Liver (tissue), 8 donors: ENCODE measurements at regions not wholly inside any gene's neighbourhood (a gene's known extent, or its start where the extent isn't known, plus 50 kb on each side); places are given as distances from the start of the nearest gene placed in this dataset.

Source experiments
- DNase-seq: peaks from one replicate; pipeline ENCODE4 v3.0.0-alpha.2; 2017; ENCODE audit warnings: low spot score
- H3K27ac ChIP-seq, 2 donors: one replicate each; pipeline ENCODE4 v1.7.0; 2013; ENCODE audit warnings: inconsistent platforms in 2 of 2, low read length in 2 of 2, control low read depth in 1 of 2, low read depth in 1 of 2, mild to moderate bottlenecking in 1 of 2
- H3K27me3 ChIP-seq, 4 donors: one replicate each; pipeline versions ENCODE4 v1.6.1 to v1.7.0; 2013; ENCODE audit warnings: low read length in 3 of 4, inconsistent platforms in 1 of 4, mild to moderate bottlenecking in 1 of 4, moderate library complexity in 1 of 4; ENCODE audit not compliant: control insufficient read depth in 4 of 4, insufficient read depth in 4 of 4
- H3K36me3 ChIP-seq, 4 donors: one replicate each; pipeline versions ENCODE4 v1.6.1 to v1.7.0; 2013; ENCODE audit warnings: low read length in 3 of 4, mild to moderate bottlenecking in 3 of 4, low read depth in 1 of 4, moderate library complexity in 1 of 4; ENCODE audit not compliant: control insufficient read depth in 4 of 4, insufficient read depth in 3 of 4
- H3K4me1 ChIP-seq, 4 donors: one replicate each; pipeline versions ENCODE4 v1.6.1 to v1.7.0; 2013; ENCODE audit warnings: low read length in 3 of 4, mild to moderate bottlenecking in 3 of 4, moderate library complexity in 1 of 4; ENCODE audit not compliant: control insufficient read depth in 4 of 4, insufficient read depth in 4 of 4
- H3K4me3 ChIP-seq, 3 donors: one replicate each; pipeline versions ENCODE4 v1.6.1 to v1.7.0; 2013; ENCODE audit warnings: low read length in 3 of 3, control low read depth in 1 of 3, low read depth in 1 of 3, mild to moderate bottlenecking in 1 of 3
- H3K9ac ChIP-seq, 2 donors: one replicate each; pipeline ENCODE4 v1.7.0; 2013; ENCODE audit warnings: low read length in 2 of 2, mild to moderate bottlenecking in 2 of 2, moderate library complexity in 2 of 2, control low read depth in 1 of 2, low read depth in 1 of 2
- H3K9me3 ChIP-seq, 4 donors: one replicate each; pipeline versions ENCODE4 v1.6.1 to v1.7.0; 2013; ENCODE audit warnings: low read length in 3 of 4; ENCODE audit not compliant: control insufficient read depth in 4 of 4
- ATF3 ChIP-seq: IDR thresholded peaks from 2 replicates; pipeline ENCODE4 v1.6.1; 2016; ENCODE audit warnings: antibody characterized with exemption
- CTCF ChIP-seq: fragments of 150-350 bp; IDR thresholded peaks from 2 replicates; pipeline ENCODE4 v1.5.1; 2017; ENCODE audit warnings: improper control_type of control experiment, low read depth, low read length; ENCODE audit not compliant: missing input control
- FOXA1 ChIP-seq: IDR thresholded peaks from 2 replicates; pipeline ENCODE4 v1.6.1; 2016; ENCODE audit warnings: antibody characterized with exemption
- FOXA2 ChIP-seq: IDR thresholded peaks from 2 replicates; pipeline ENCODE4 v1.6.1; 2016; ENCODE audit warnings: antibody characterized with exemption
- GABPA ChIP-seq, 2 donors: IDR thresholded peaks in 1 of 2; conservative IDR thresholded peaks in 1 of 2; 2 replicates each; pipeline ENCODE4 v1.6.1; 2016; ENCODE audit warnings: antibody characterized with exemption in 2 of 2, mild to moderate bottlenecking in 1 of 2, moderate library complexity in 1 of 2
- HNF4A ChIP-seq, 2 donors: conservative IDR thresholded peaks; 2 replicates each; pipeline ENCODE4 v1.6.1; 2016; ENCODE audit warnings: antibody characterized with exemption in 2 of 2, mild to moderate bottlenecking in 2 of 2
- HNF4G ChIP-seq: IDR thresholded peaks from 2 replicates; pipeline ENCODE4 v1.6.1; 2016; ENCODE audit warnings: antibody characterized with exemption
- JUND ChIP-seq, 2 donors: IDR thresholded peaks; 2 replicates each; pipeline ENCODE4 v1.6.1; 2016; ENCODE audit warnings: antibody characterized with exemption in 2 of 2
- NR2F2 ChIP-seq: IDR thresholded peaks from 2 replicates; pipeline ENCODE4 v1.6.1; 2016; ENCODE audit warnings: antibody characterized with exemption
- RAD21 ChIP-seq, 2 donors: IDR thresholded peaks; 2 replicates each; pipeline ENCODE4 v1.6.1; 2016; ENCODE audit warnings: antibody characterized with exemption in 2 of 2, mild to moderate bottlenecking in 2 of 2
- REST ChIP-seq: IDR thresholded peaks from 2 replicates; pipeline ENCODE4 v1.6.1; 2016; ENCODE audit warnings: antibody characterized with exemption, mild to moderate bottlenecking
- RXRA ChIP-seq, 2 donors: IDR thresholded peaks; 2 replicates each; pipeline ENCODE4 v1.6.1; 2017 to 2018; ENCODE audit warnings: antibody characterized with exemption in 2 of 2, mild to moderate bottlenecking in 1 of 2
- SP1 ChIP-seq: IDR thresholded peaks from 2 replicates; pipeline ENCODE4 v1.6.1; 2018; ENCODE audit warnings: antibody characterized with exemption, mild to moderate bottlenecking
- TAF1 ChIP-seq: conservative IDR thresholded peaks from 2 replicates; pipeline ENCODE4 v1.6.1; 2016; ENCODE audit warnings: antibody characterized with exemption, mild to moderate bottlenecking
- YY1 ChIP-seq: IDR thresholded peaks from 2 replicates; pipeline ENCODE4 v1.6.1; 2016; ENCODE audit warnings: antibody characterized with exemption, mild to moderate bottlenecking
- ZBTB33 ChIP-seq: IDR thresholded peaks from 2 replicates; pipeline ENCODE4 v1.6.1; 2016; ENCODE audit warnings: antibody characterized with exemption
- WGBS: extraction: QIAGEN DNeasy Blood & Tissue Kit; methylation state at CpG from one replicate; pipeline ENCODE4 v1.1.7; 2013; 5-methylcytosine and 5-hydroxymethylcytosine counted together
- donor health status: healthy.
- donor health status: healthy.
- donor health status: healthy.
- donor health status: healthy.
- donor health status: healthy.

- Histone ChIP-seq H3K9ac (no peak overlapping the region), H3K9me3 (peaks cover 0 to 1% (median 0%) of the 10 kb centered on the region in 4 donors), H3K4me1 (no peaks in the 10 kb centered on the region), H3K4me3 (no peak overlapping the region), H3K27ac (no peak overlapping the region), H3K27me3 (no peaks in the 10 kb centered on the region), H3K36me3 (no peaks in the 10 kb centered on the region)
- no peak for DNase-seq
- WGBS = 92% methylated on average over 6 of the region's 6 CpGs
- TF ChIP-seq TAF1 (no peak), RXRA (IDR thresholded peaks at IDR 0.05) (no peak), FOXA1 (no peak), HNF4G (no peak), ZBTB33 (no peak), GABPA (IDR thresholded peaks at IDR 0.05 in 1 of 2, conservative IDR thresholded peaks at IDR 0.05 in 1 of 2) (no peak), JUND (IDR thresholded peaks at IDR 0.05) (no peak), ATF3 (no peak), CTCF (no peak), FOXA2 (no peak), NR2F2 (no peak), HNF4A (conservative IDR thresholded peaks at IDR 0.05) (no peak), RAD21 (IDR thresholded peaks at IDR 0.05) (no peak), YY1 (no peak)
Measured at GRCh38 chr1:22326931-22327330, 124.7 kb upstream of the ZBTB40 start.

GRCh38 chr1:22327411-22327810 is 124.2 kb upstream of the ZBTB40 start:
- H3K27ac ChIP-seq = no peak overlapping the region
- H3K4me3 ChIP-seq = no peak overlapping the region
- no peak for DNase-seq
- H3K9ac ChIP-seq = no peak overlapping the region
- H3K36me3 ChIP-seq = no peaks in the 10 kb centered on the region
- TF ChIP-seq JUND (IDR thresholded peaks at IDR 0.05) = no peak
- 96% methylated on average over 8 of the region's 8 CpGs for WGBS
- H3K4me1 ChIP-seq = no peaks in the 10 kb centered on the region
- H3K9me3 ChIP-seq = no peaks in the 10 kb centered on the region
- no peaks in the 10 kb centered on the region for H3K27me3 ChIP-seq

- H3K9ac ChIP-seq = no peak overlapping the region
- TF ChIP-seq REST (no peak), RAD21 (IDR thresholded peaks at IDR 0.05) (no peak), HNF4A (conservative IDR thresholded peaks at IDR 0.05) (no peak), FOXA1 (no peak), SP1 (no peak), RXRA (IDR thresholded peaks at IDR 0.05) (no peak), ATF3 (no peak), ZBTB33 (no peak), GABPA (IDR thresholded peaks at IDR 0.05 in 1 of 2, conservative IDR thresholded peaks at IDR 0.05 in 1 of 2) (no peak)
- no peak for DNase-seq
- 83% methylated on average over 17 of the region's 17 CpGs for WGBS
- H3K9me3 ChIP-seq = no peaks in the 10 kb centered on the region
- H3K4me1 ChIP-seq = no peaks in the 10 kb centered on the region
- H3K36me3 ChIP-seq = no peaks in the 10 kb centered on the region
- no peak overlapping the region for H3K4me3 ChIP-seq
- H3K27me3 ChIP-seq = no peaks in the 10 kb centered on the region
- no peak overlapping the region for H3K27ac ChIP-seq
Measured at GRCh38 chr1:22328331-22329147, 123.1 kb upstream of the ZBTB40 start.
